Right lobe of liver (tissue), 4 donors: ENCODE measurements at regions not wholly inside any gene's neighbourhood (a gene's known extent, or its start where the extent isn't known, plus 50 kb on each side); places are given as distances from the start of the nearest gene placed in this dataset.

ENCODE experiments used
- CTCF ChIP-seq, 4 donors: fragments of 200-600 bp in 3 of 4; fragments of 450-650 bp in 1 of 4; IDR thresholded peaks; one replicate each; pipeline versions ENCODE4 v1.5.1 to v1.8.0; 2016 to 2022; ENCODE audit warnings: antibody characterized with exemption in 4 of 4, mild to moderate bottlenecking in 2 of 4
- POLR2A ChIP-seq: fragments of 450-650 bp; IDR thresholded peaks from one replicate; pipeline ENCODE4 v1.6.1; 2017; ENCODE audit warnings: antibody characterized with exemption, mild to moderate bottlenecking
- donor health status: DM: no; HTN: no; CAD: no.
- donor health status: DM: no; HTN: no; CAD: no.
- donor health status: DM: no; HTN: yes; CAD: no.

- no peak for TF ChIP-seq CTCF (IDR thresholded peaks at IDR 0.05)
- TF ChIP-seq POLR2A = no peak
These were observed 983.4 kb downstream of the ROBO2 start for GRCh38 chr3:78023257-78023656.
